Spleen (tissue), 7 donors: ENCODE measurements at regions not wholly inside any gene's neighbourhood (a gene's known extent, or its start where the extent isn't known, plus 50 kb on each side); places are given as distances from the start of the nearest gene placed in this dataset.

Source experiments
- POLR2AphosphoS5 ChIP-seq, 3 donors: sonication (generic); formaldehyde crosslinking; IDR thresholded peaks; one replicate each; pipeline ENCODE4 v1.5.1; 2017; ENCODE audit warnings: antibody characterized with exemption in 3 of 3
- TF ChIP-seq, protein P1 (sequence below), 11 experiments: fragments of 200-600 bp in 7 of 11; fragments of 450-650 bp in 4 of 11; sonication (generic) in 4 of 11; IDR thresholded peaks in 8 of 11; conservative IDR thresholded peaks in 3 of 11; 1 replicate in 7 of 11; 2 replicates in 4 of 11; pipeline versions ENCODE4 v1.4.0 to v1.8.0; 2016 to 2021; ENCODE audit warnings: antibody characterized with exemption in 11 of 11, inconsistent platforms in 4 of 11, mild to moderate bottlenecking in 1 of 11
- donor health status: DM: no; HTN: no; CAD: no; lungs with moderate emphysema.
- donor health status: DM: no; HTN: no; CAD: no.
- donor health status: DM: no; HTN: no; CAD: no.

DNA sequence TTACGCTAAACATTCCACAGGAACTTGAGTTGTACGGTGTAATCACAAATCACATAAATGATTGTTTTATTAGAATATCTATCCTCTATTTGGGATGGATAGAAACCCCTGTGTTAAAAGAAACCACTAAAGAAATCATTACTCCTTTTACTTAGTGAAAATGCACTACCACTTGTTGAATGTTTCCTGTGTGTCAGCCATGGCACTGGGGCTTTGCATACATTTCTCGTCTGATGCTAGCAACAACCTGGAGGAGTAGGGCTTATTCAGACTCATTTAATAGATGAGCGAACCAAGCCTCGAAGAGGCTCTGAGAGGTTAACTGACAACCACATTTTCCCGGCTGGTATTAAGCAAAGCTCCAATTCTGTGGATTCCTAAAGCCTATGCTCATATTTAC lies 60.5 kb upstream of the PELI1 start:
- TF ChIP-seq, protein P1, sequence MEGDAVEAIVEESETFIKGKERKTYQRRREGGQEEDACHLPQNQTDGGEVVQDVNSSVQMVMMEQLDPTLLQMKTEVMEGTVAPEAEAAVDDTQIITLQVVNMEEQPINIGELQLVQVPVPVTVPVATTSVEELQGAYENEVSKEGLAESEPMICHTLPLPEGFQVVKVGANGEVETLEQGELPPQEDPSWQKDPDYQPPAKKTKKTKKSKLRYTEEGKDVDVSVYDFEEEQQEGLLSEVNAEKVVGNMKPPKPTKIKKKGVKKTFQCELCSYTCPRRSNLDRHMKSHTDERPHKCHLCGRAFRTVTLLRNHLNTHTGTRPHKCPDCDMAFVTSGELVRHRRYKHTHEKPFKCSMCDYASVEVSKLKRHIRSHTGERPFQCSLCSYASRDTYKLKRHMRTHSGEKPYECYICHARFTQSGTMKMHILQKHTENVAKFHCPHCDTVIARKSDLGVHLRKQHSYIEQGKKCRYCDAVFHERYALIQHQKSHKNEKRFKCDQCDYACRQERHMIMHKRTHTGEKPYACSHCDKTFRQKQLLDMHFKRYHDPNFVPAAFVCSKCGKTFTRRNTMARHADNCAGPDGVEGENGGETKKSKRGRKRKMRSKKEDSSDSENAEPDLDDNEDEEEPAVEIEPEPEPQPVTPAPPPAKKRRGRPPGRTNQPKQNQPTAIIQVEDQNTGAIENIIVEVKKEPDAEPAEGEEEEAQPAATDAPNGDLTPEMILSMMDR (IDR thresholded peaks at IDR 0.05 in 8 of 11, conservative IDR thresholded peaks at IDR 0.05 in 3 of 11): no peak
- TF ChIP-seq POLR2AphosphoS5 (IDR thresholded peaks at IDR 0.05): no peak
